ENCODE measurements at regions not wholly inside any gene's neighbourhood (a gene's known extent, or its start where the extent isn't known, plus 50 kb on each side); places are given as distances from the start of the nearest gene placed in this dataset.

DNA sequence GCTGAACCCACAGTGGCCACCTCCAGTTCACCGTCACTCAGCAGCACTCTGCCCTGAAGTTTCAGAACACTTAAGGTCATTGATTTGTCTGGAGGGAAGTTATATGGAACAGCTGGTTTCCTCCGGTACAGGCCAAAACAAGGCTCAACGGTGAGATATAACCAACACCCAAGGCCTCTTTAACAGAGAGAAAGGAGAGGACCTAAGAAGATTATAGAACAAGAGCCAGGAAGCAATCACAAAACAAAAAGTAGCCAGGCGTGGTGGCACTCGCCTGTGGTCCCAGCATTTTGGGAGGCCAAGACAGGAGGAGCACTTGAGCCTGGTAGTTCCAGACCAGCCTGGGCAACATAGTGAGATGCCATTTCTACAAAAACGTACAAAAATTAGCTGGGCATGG, 290.7 kb downstream of the SKIDA1 start:
- H3K4me1 Mint-ChIP-seq (ENCODE audit: insufficient read depth, unreplicated experiment): no peaks in the 10 kb centered on the region
- intact Hi-C loops (cut with micrococcal nuclease): no loop called here
- POLR2A ChIA-PET: no interaction called here
- CTCF ChIA-PET: no interaction called here
- H3K27ac Mint-ChIP-seq (ENCODE audit: low read depth, unreplicated experiment): no peak overlapping the region
- H3K4me3 Mint-ChIP-seq (ENCODE audit: unreplicated experiment): no peak overlapping the region
- no peaks in the 10 kb centered on the region for H3K9me3 Mint-ChIP-seq (ENCODE audit: unreplicated experiment)
- no peak for TF ChIP-seq CTCF (IDR thresholded peaks at IDR 0.05; ENCODE audit: unreplicated experiment)
- no TSS peak for BruUV-seq (replicated peaks)
- no peaks in the 10 kb centered on the region for H3K36me3 Mint-ChIP-seq (ENCODE audit: insufficient read depth, unreplicated experiment)
- no peaks in the 10 kb centered on the region for H3K27me3 Mint-ChIP-seq (ENCODE audit: insufficient read depth, unreplicated experiment)
- DNase-seq (ENCODE audit: unreplicated experiment): no peak

- H3K9me3 Mint-ChIP-seq (ENCODE audit: unreplicated experiment): no peaks in the 10 kb centered on the region
- H3K36me3 Mint-ChIP-seq (ENCODE audit: insufficient read depth, unreplicated experiment): no peaks in the 10 kb centered on the region
- no peak for TF ChIP-seq CTCF (IDR thresholded peaks at IDR 0.05; ENCODE audit: unreplicated experiment)
- intact Hi-C loops (cut with micrococcal nuclease): no loop called here
- no peaks in the 10 kb centered on the region for H3K4me1 Mint-ChIP-seq (ENCODE audit: insufficient read depth, unreplicated experiment)
- CTCF ChIA-PET: interaction anchor here (0.6 to 0.7 kb wide), 3 partner anchors 28 to 272 kb away, joined by 3 read pairs; no protein-coding TSS in a partner anchor
- DNase-seq (ENCODE audit: unreplicated experiment): no peak
- H3K27ac Mint-ChIP-seq (ENCODE audit: low read depth, unreplicated experiment): no peak overlapping the region
- H3K27me3 Mint-ChIP-seq (ENCODE audit: insufficient read depth, unreplicated experiment): no peaks in the 10 kb centered on the region
- no peak overlapping the region for H3K4me3 Mint-ChIP-seq (ENCODE audit: unreplicated experiment)
- no TSS peak for BruUV-seq (replicated peaks)
- POLR2A ChIA-PET: no interaction called here
Observed at GRCh38 chr10:21230219-21230618, 295.3 kb downstream of the SKIDA1 start.

DNA sequence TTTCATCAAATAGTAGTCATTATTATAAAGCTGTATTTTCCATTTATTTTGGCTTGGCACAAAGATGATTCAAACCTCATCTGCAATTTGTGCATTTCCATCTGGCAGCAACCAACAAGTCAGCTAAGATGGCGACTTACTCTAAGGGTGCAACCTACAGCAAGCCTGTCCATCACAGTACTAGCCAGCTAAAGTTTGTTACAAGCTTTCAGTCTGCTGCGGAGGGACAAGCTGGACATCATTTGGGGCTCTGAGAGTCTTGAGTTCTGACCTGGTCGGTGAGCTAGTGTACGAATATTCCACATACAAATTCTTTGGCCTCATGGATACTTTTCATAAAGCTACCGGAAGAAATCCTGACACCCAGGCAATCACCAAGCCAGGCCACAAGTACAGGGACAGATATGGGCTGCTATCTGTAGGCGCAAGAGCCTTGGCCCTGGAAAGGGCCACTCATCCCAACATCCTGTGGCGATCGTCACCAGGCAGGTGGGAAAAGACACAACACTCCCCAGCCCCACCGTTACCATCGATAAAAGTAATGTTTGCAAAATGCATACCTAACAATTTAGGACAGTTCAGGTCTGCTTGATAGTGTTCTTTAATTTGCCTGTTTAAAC, 307.6 kb downstream of the SKIDA1 start:
- H3K9me3 Mint-ChIP-seq (ENCODE audit: unreplicated experiment): no peaks in the 10 kb centered on the region
- no peak overlapping the region for H3K4me3 Mint-ChIP-seq (ENCODE audit: unreplicated experiment)
- TF ChIP-seq CTCF (IDR thresholded peaks at IDR 0.05; ENCODE audit: unreplicated experiment): no peak
- DNase-seq (ENCODE audit: unreplicated experiment): no peak
- intact Hi-C loops (cut with micrococcal nuclease): no loop called here
- CTCF ChIA-PET: interaction anchor here (0.6 to 0.9 kb wide), 2 partner anchors 24 to 673 kb away, joined by 3 read pairs; no protein-coding TSS in a partner anchor
- H3K27ac Mint-ChIP-seq (ENCODE audit: low read depth, unreplicated experiment): no peak overlapping the region
- H3K27me3 Mint-ChIP-seq (ENCODE audit: insufficient read depth, unreplicated experiment): no peaks in the 10 kb centered on the region
- POLR2A ChIA-PET: no interaction called here
- BruUV-seq (replicated peaks): no TSS peak
- no peaks in the 10 kb centered on the region for H3K36me3 Mint-ChIP-seq (ENCODE audit: insufficient read depth, unreplicated experiment)
- no peaks in the 10 kb centered on the region for H3K4me1 Mint-ChIP-seq (ENCODE audit: insufficient read depth, unreplicated experiment)

- CTCF ChIA-PET: interaction anchor here (0.6 to 0.9 kb wide), 3 partner anchors 25 to 672 kb away, joined by 3 read pairs; no protein-coding TSS in a partner anchor
- H3K4me1 Mint-ChIP-seq (ENCODE audit: insufficient read depth, unreplicated experiment): no peaks in the 10 kb centered on the region
- no peak for DNase-seq (ENCODE audit: unreplicated experiment)
- POLR2A ChIA-PET: no interaction called here
- no peak overlapping the region for H3K27ac Mint-ChIP-seq (ENCODE audit: low read depth, unreplicated experiment)
- no TSS peak for BruUV-seq (replicated peaks)
- TF ChIP-seq CTCF (IDR thresholded peaks at IDR 0.05; ENCODE audit: unreplicated experiment): no peak
- H3K4me3 Mint-ChIP-seq (ENCODE audit: unreplicated experiment): no peak overlapping the region
- H3K36me3 Mint-ChIP-seq (ENCODE audit: insufficient read depth, unreplicated experiment): no peaks in the 10 kb centered on the region
- no peaks in the 10 kb centered on the region for H3K27me3 Mint-ChIP-seq (ENCODE audit: insufficient read depth, unreplicated experiment)
- H3K9me3 Mint-ChIP-seq (ENCODE audit: unreplicated experiment): no peaks in the 10 kb centered on the region
- intact Hi-C loops (cut with micrococcal nuclease): no loop called here
Observed at GRCh38 chr10:21217107-21217506, 308.4 kb downstream of the SKIDA1 start.

Measured in MCF 10A (cell line).